ENCODE measurements at regions not wholly inside any gene's neighbourhood (a gene's known extent, or its start where the extent isn't known, plus 50 kb on each side); places are given as distances from the start of the nearest gene placed in this dataset.
"Not testable (repeated sequence)": the region's sequence is repeated elsewhere in the genome, so short reads cannot be mapped to it uniquely, and the experiment has no call there.

DNA sequence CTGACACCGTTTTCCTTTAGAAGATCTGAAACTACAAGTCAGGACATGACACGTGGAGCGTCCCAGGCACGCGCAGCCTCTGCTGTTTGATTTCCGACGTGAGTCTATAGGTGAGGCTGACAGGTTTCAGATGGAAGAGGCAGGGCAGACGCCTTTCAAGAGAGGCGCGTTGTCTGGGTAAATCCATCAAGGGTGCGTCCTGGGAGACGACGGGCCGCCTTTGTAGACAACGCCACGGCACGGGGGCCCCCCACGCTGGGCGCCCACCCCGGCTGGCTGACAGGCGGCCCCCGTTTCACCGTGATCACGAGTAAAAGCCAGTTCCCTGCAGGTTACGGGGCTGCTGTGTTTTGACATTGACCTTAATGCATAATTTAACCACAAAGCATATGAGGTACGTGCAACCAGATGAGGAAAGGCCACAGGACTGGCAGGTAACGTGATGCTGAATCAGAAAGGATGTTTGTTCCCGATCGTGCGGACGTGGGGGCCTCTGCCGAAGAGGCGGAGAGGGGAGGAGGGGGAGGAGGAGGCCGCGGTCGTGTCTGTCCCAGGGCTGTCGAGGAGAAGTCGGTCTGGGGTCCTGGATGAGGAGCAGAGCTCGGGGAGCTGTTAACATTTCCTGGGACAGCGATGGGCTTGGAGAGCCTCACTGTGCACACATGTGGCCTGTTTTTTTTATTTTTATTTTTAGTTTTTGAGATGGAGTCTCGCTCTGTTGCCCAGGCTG, 51.1 kb upstream of the PPP2R3B start:
- FAIRE-seq (no peak), DNase-seq (ENCODE audit: insufficient read length, low spot score) (no peak)

GRCh38 chrX:439241-439640, 52.5 kb upstream of the PPP2R3B start:
- FAIRE-seq (no peak), DNase-seq (ENCODE audit: insufficient read length, low spot score) (no peak)

GRCh38 chrX:439719-440118, 53.0 kb upstream of the PPP2R3B start:
- FAIRE-seq (no peak), DNase-seq (ENCODE audit: insufficient read length, low spot score) (no peak)

GRCh38 chrX:440636-441035, 53.9 kb upstream of the PPP2R3B start:
- no peak for DNase-seq (ENCODE audit: insufficient read length, low spot score)
- no peak for FAIRE-seq

DNA sequence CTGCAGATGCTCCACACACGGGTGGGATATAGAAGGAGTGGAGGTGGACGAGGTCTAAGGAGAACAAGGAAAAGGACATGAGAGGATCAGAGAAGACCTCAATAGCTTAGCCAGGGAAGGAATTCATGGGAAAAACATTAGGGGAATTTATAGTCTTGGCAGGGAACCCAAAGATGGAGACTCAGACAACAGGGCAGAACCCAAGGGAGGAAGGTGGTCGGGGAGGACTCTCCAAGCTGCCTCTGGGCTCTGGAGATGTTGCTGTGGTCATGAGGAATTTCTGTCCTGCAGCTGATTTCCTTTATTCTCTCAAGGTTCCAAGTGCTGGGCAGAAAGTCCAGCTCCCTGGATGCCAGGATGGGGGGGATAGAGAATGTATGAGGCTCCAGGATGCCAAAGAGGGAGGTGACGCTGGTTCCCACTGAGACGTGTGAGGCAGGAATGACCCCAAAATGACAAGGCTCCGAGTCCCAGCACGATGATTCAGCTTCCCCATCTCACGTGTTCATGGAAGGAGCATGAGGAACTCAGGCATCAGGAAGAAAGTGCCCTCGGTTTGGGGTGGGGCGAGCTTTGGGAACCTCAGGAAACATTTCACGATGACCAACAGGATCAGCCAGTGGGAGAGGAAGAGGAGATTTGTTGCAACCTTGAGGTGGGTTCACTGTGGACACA, 57.0 kb upstream of the PPP2R3B start:
- DNase-seq (ENCODE audit: insufficient read length, low spot score) (peak; percentile 31), FAIRE-seq (peak; percentile 33)

GRCh38 chrX:444305-444704, 57.6 kb upstream of the PPP2R3B start:
- DNase-seq (ENCODE audit: insufficient read length, low spot score) (no peak), FAIRE-seq (no peak)

- DNase-seq (ENCODE audit: insufficient read length, low spot score) (no peak), FAIRE-seq (no peak)
These were observed 59.0 kb upstream of the PPP2R3B start for GRCh38 chrX:445727-446126.

GRCh38 chrX:446245-446644, 59.5 kb upstream of the PPP2R3B start:
- DNase-seq (ENCODE audit: insufficient read length, low spot score) (no peak), FAIRE-seq (no peak)

- FAIRE-seq (no peak), DNase-seq (ENCODE audit: insufficient read length, low spot score) (no peak)
These were observed 60.3 kb upstream of the PPP2R3B start for GRCh38 chrX:447052-447451.

DNA sequence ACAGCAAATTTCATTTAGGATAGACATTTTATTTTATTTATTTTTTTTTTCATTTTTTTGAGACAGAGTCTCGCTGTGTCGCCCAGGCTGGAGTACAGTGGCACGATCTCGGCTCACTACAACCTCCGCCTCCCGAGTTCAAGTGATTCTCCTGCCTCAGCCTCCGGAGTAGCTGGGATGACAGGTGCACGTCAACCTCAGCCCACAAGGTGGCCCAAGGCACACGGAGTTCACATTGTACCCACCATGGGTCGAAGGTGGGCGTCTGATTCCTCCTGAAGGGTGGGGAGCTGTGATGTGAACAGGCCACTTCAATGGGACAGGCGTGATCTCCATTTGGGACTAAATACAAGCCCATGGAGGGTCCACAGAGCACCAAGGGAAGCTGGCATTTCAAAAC, 65.0 kb upstream of the PPP2R3B start:
- FAIRE-seq; DNase-seq (ENCODE audit: insufficient read length, low spot score): not testable (repeated sequence)

- FAIRE-seq (peak; percentile 16), DNase-seq (ENCODE audit: insufficient read length, low spot score) (no peak)
These were observed 65.9 kb upstream of the PPP2R3B start for GRCh38 chrX:452598-452997.

DNA sequence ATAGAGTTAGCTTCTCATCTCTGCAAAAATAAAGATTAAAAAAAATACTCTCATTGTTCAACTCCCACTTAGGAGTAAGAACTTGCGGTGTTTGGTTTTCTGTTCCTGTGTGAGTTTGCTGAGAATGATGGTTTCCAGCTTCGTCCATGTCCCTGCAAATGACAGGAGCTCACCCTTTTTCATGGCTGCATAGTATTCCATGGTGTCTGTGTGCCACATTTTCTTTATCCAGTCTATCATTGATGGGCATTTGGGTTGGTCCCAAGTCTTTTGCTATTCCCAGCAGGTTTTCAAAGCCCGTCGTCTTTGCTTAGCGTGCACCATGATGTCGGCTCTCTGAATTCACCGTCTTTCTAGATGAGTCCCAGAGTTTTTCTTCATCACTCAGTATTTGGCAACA, 67.8 kb upstream of the PPP2R3B start:
- not testable (repeated sequence) for FAIRE-seq; DNase-seq (ENCODE audit: insufficient read length, low spot score)

DNA sequence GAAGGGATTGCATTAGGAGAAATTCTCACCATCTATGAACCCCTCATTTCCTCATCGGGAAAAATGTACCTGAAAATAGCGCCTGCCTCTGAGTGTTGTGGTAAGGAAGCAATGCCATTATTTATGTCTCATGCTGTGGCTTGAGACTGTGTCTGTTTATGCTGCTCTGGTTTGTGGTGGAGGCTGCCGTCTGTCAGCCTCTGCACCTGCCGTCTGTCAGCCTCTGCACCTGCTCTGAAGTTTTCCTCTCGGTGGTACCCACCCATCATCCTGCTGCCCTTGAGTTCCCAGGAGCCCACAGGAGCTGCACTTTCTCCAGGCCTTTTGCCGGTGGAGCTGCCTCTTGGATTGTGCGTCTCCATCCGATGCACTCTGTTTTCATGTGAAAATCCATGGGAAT, 68.5 kb upstream of the PPP2R3B start:
- FAIRE-seq, result no peak

DNA sequence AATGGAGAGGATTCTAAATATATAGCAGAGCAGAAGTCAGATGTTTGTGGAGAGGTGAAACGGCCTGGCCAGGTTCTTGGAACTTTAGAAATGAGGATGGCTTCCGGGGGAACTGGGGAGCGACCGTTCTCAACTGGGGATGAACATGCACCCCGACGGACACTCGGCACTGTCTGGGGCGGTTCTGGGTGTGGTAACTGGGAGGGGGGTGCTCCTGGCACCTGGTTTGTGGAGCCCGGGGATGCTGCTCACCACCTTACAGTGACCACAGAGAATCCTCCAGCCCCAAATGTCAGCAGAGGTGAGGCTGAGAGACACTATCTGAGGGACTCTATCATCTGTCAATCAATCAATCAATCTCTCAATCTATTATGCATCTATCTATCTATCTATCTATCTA, 69.0 kb upstream of the PPP2R3B start:
- DNase-seq (ENCODE audit: insufficient read length, low spot score), result no peak
- no peak for FAIRE-seq

More for the DNA sequence above, 68.5 kb upstream of the PPP2R3B start:
- DNase-seq (ENCODE audit: insufficient read length, low spot score), result no peak

DNA sequence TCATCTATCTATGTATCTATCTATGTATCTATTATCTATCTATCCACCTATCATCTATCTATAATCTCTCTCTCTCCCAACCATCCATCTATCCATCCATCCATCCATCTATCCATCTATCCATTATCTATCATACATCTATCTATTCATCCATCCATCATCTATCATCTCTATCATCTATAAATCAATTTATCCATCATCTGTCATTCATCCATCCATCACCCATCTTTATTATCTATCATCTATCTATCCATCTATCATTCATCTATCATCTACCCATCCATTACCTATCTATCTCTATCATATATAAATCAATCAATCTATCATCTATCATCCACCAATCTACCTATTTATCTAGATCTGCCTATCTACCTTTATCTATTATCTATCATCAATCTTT, 69.4 kb upstream of the PPP2R3B start:
- FAIRE-seq (no peak), DNase-seq (ENCODE audit: insufficient read length, low spot score) (no peak)

- FAIRE-seq, result no peak
- DNase-seq (ENCODE audit: insufficient read length, low spot score), result no peak
These were observed 70.0 kb upstream of the PPP2R3B start for GRCh38 chrX:456551-457291.

- FAIRE-seq (peak; percentile 57), DNase-seq (ENCODE audit: insufficient read length, low spot score) (no peak)
These were observed 70.6 kb upstream of the PPP2R3B start for GRCh38 chrX:457292-457679.

DNA sequence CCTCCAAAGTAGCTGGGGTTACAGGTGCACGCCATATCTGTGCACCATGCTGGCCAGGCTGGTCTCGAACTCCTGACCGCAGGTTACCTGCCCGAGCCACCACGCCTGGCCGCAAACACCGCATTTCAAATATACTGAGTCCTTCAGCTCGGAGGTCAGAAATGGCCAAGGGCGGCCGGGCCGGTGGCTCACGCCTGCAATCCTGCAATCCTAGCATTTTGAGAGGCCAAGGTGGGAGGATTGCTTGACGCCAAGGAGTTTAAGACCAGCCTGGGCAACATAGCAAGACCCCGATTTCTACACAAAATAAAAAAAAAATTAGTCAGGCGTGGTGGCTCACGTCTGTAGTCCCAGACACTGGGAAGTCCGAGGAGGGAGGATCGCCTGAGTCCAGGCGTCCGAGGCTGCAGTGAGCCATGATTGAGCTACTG, 71.9 kb upstream of the PPP2R3B start:
- DNase-seq (ENCODE audit: insufficient read length, low spot score) (no peak), FAIRE-seq (no peak)

- FAIRE-seq, result no peak
- DNase-seq (ENCODE audit: insufficient read length, low spot score), result no peak
These were observed 72.9 kb upstream of the PPP2R3B start for GRCh38 chrX:459611-460010.

DNA sequence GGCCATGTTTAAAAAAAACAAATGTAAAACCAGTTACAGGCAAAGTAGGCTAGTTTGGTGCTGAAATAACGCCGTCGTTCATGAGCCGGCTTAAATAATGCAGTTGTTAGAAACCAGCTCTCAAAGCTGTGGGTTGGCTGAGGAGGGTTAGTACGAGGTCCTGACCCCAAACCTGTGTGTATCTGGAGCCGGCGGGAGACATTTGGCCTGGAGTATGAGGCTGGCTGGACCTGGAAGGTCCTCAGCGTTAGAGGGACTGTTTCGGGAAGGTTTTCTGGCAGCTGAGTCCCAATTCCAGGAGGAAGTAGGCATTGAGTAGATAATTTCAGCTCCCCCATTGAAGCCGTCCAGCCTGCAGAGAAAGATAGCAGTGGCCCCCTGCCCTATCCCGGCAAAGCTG, 73.4 kb upstream of the PPP2R3B start:
- FAIRE-seq (no peak), DNase-seq (ENCODE audit: insufficient read length, low spot score) (no peak)

DNA sequence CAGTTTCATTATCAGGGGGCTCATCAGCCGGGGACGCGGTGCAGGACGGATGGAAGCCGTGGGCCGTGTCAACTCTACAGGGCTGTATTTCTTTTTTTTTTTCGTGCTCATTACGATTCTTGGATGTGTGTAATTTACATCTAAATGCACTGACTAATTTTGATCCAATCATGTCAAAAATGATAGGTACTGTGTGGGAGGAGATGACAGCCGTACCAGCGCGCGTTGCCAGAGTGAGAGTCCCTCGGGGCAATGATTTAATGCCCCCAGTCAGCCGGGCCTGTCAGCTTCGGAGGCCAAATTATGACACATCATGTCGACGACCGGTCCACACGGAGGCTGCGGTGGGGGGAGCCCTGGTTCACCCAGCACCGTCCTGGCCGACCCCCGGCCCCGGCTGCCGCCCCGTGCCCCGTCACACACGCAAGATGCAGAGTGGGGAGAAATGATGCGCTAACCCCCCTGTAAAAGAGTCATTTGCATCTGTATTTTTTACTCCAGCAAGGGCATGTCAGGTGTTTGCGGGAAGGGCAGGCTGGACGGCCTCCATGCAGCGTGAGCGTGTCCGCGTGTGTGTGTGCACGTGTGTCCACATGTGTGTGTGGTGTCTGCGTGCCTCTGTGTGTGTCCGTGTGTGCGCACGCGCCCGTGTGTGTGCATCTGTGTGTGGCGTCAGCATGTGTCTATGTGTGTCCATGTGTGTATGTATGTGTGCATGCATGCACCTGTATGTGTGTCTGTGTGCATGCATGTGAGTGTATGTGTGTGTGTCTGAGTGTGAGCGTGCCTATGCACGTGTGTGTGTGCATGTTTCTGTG, 74.3 kb upstream of the PPP2R3B start:
- FAIRE-seq, result no peak
- no peak for DNase-seq (ENCODE audit: insufficient read length, low spot score)
